ENCODE measurements at regions not wholly inside any gene's neighbourhood (a gene's known extent, or its start where the extent isn't known, plus 50 kb on each side); places are given as distances from the start of the nearest gene placed in this dataset.
"Not testable (repeated sequence)": the region's sequence is repeated elsewhere in the genome, so short reads cannot be mapped to it uniquely, and the experiment has no call there.

- no peak for DNase-seq (ENCODE audit: extremely low read depth, low read depth, low spot score)
Observed at GRCh38 chr5:155826611-155827507, 500.1 kb upstream of the SGCD start.

- not testable (repeated sequence) for DNase-seq (ENCODE audit: extremely low read depth, low read depth, low spot score)
Observed at GRCh38 chr5:155827508-155827815, 499.5 kb upstream of the SGCD start.

- DNase-seq (ENCODE audit: extremely low read depth, low read depth, low spot score), result no peak
Observed at GRCh38 chr5:155827949-155828348, 499.0 kb upstream of the SGCD start.

- DNase-seq (ENCODE audit: extremely low read depth, low read depth, low spot score), result no peak
Observed at GRCh38 chr5:155831491-155831890, 495.5 kb upstream of the SGCD start.

GRCh38 chr5:155833287-155833686 is 493.7 kb upstream of the SGCD start:
- DNase-seq (ENCODE audit: extremely low read depth, low read depth, low spot score), result no peak

- DNase-seq (ENCODE audit: extremely low read depth, low read depth, low spot score), result no peak
Observed at GRCh38 chr5:155834271-155834975, 492.5 kb upstream of the SGCD start.

- DNase-seq (ENCODE audit: extremely low read depth, low read depth, low spot score), result no peak
Observed at GRCh38 chr5:155836089-155836803, 490.7 kb upstream of the SGCD start.

- DNase-seq (ENCODE audit: extremely low read depth, low read depth, low spot score), result no peak
Observed at GRCh38 chr5:155838394-155838793, 488.6 kb upstream of the SGCD start.

- no peak for DNase-seq (ENCODE audit: extremely low read depth, low read depth, low spot score)
Observed at GRCh38 chr5:155839251-155840037, 487.5 kb upstream of the SGCD start.

GRCh38 chr5:155844542-155844941 is 482.4 kb upstream of the SGCD start:
- DNase-seq (ENCODE audit: extremely low read depth, low read depth, low spot score), result no peak

- no peak for DNase-seq (ENCODE audit: extremely low read depth, low read depth, low spot score)
Observed at GRCh38 chr5:155850370-155850769, 476.6 kb upstream of the SGCD start.

- DNase-seq (ENCODE audit: extremely low read depth, low read depth, low spot score), result no peak
Observed at GRCh38 chr5:155866971-155867370, 460.0 kb upstream of the SGCD start.

- DNase-seq (ENCODE audit: extremely low read depth, low read depth, low spot score), result no peak
Observed at GRCh38 chr5:155867522-155868088, 459.4 kb upstream of the SGCD start.

GRCh38 chr5:155870636-155871035 is 456.3 kb upstream of the SGCD start:
- no peak for DNase-seq (ENCODE audit: extremely low read depth, low read depth, low spot score)

- DNase-seq (ENCODE audit: extremely low read depth, low read depth, low spot score), result no peak
Observed at GRCh38 chr5:155871623-155872022, 455.3 kb upstream of the SGCD start.

- no peak for DNase-seq (ENCODE audit: extremely low read depth, low read depth, low spot score)
Observed at GRCh38 chr5:155872629-155873220, 454.2 kb upstream of the SGCD start.

- no peak for DNase-seq (ENCODE audit: extremely low read depth, low read depth, low spot score)
Observed at GRCh38 chr5:155878991-155879575, 447.9 kb upstream of the SGCD start.

- DNase-seq (ENCODE audit: extremely low read depth, low read depth, low spot score), result no peak
Observed at GRCh38 chr5:155884041-155884440, 442.9 kb upstream of the SGCD start.

GRCh38 chr5:155885199-155885598 is 441.8 kb upstream of the SGCD start:
- no peak for DNase-seq (ENCODE audit: extremely low read depth, low read depth, low spot score)

Data from glomerular endothelial cell (primary cell).